Right hindlimb (tissue), 1 donor: ENCODE measurements at regions not wholly inside any gene's neighbourhood (a gene's known extent, or its start where the extent isn't known, plus 50 kb on each side); places are given as distances from the start of the nearest gene placed in this dataset.
A peak's percentile ranks its signal among the peaks of the same experiment; 100 is the strongest.
"Not testable (repeated sequence)": the region's sequence is repeated elsewhere in the genome, so short reads cannot be mapped to it uniquely, and the experiment has no call there.

Experiments used
- DNase-seq: peaks from one replicate; pipeline ENCODE4 v3.0.0-alpha.2; 2018

DNA sequence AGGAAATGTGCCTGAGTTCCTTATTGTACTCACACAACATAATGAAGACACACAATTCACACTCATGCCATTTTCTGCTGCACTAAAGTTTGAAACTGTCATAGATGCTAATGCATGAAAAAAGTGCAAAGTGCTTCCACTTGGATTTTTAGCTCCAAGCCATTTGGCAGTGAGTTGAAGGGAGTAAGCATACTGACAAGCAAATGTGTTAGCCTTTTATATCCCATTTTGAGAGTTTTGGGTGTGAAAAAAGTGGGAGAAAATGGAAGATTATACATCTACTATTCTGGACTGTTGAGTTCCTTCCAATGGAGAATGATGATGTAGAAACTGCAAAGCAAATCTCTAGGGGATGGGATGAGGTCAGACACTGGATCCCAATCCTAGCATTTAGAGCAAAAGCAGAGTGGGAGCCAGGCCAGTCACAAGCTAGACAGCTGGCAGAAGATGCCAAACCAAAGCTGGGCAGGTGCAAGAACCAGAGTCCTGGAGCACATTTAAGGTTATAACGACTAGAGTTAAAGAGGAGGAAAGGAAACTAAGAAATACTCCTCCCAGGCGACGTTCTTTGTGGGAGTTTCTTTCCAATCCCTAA lies 216.8 kb downstream of the FBXO8 start:
- DNase-seq: no peak

- DNase-seq: no peak
These were observed 220.6 kb downstream of the FBXO8 start for GRCh38 chr4:174062831-174063230.

GRCh38 chr4:174061026-174061425 lies 222.4 kb downstream of the FBXO8 start:
- peak; percentile 21 for DNase-seq

DNA sequence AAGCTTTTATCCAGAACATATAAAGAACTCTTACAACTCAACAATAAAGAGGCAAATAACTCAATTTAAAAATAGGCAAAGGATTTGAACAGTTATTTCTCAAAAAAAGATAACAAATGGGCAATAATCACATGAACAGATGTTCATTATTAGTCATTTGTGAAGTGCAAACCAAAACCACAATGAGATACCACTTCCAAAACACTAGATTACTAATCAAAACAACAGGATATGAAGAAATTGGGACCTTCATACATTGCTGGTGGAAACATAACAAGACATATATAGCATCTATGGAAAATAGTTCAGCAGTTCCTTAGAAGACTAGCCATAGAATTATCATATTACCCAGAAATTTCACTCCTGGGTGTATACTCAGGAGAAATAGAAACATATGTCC lies 224.6 kb downstream of the FBXO8 start:
- no peak for DNase-seq

- no peak for DNase-seq
These were observed 226.5 kb downstream of the FBXO8 start for GRCh38 chr4:174056959-174057358.

GRCh38 chr4:174055344-174055743 lies 228.1 kb downstream of the FBXO8 start:
- DNase-seq: no peak

DNA sequence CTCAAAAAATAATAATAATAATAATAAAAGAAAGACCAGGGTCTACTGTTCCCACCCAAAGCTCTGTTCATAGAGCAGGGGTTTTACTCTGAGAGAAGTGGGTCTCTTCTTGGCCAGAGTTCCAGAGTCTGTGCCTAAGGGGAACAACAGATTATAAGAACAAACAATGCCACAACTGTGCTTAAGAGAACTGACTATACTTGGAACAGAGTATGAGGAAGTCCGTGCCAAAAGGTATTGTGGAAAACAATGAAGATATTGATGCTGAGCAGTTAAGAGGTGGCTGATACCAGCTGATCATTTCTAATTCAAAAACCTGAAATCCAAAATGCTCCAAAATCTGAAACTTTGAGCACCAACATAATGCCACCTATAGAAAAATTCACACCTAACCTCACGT lies 229.6 kb downstream of the FBXO8 start:
- no peak for DNase-seq

GRCh38 chr4:174047363-174047762 lies 236.1 kb downstream of the FBXO8 start:
- DNase-seq: no peak

- not testable (repeated sequence) for DNase-seq
These were observed 237.6 kb downstream of the FBXO8 start for GRCh38 chr4:174045829-174046228.

DNA sequence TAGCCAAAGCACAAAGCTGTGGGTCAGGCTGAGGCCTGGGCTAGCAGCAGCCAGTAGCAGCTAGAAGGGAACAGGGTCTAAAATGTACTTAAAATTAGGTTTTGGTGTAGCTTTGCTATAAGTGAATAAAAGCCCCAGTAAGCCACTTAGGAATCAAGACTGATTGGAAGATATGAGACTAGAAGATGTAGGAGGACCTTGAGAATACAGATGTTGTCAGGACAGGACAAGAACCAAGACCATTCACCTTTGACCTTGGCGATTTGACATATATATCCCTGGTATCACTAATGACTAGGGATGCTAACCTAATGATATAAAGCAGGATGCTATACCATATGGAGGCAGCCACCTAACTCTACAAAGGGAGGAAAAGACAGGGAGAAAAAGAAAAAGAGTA lies 238.1 kb downstream of the FBXO8 start:
- no peak for DNase-seq

GRCh38 chr4:174041555-174042105 lies 241.8 kb downstream of the FBXO8 start:
- no peak for DNase-seq

- no peak for DNase-seq
These were observed 243.2 kb downstream of the FBXO8 start for GRCh38 chr4:174040287-174040686.

GRCh38 chr4:174038481-174038880 lies 245.0 kb downstream of the FBXO8 start:
- DNase-seq: no peak

GRCh38 chr4:174037631-174038030 lies 245.8 kb downstream of the FBXO8 start:
- no peak for DNase-seq

- DNase-seq: no peak
These were observed 246.4 kb downstream of the FBXO8 start for GRCh38 chr4:174037049-174037448.

GRCh38 chr4:174036576-174036975 lies 246.9 kb downstream of the FBXO8 start:
- no peak for DNase-seq

GRCh38 chr4:174036111-174036510 lies 247.4 kb downstream of the FBXO8 start:
- no peak for DNase-seq

GRCh38 chr4:174023641-174024040 lies 259.8 kb downstream of the FBXO8 start:
- no peak for DNase-seq

- DNase-seq: no peak
These were observed 265.2 kb downstream of the FBXO8 start for GRCh38 chr4:174018236-174018635.

GRCh38 chr4:174016251-174016650 lies 267.2 kb downstream of the FBXO8 start:
- no peak for DNase-seq

GRCh38 chr4:174012886-174013259 lies 270.6 kb downstream of the FBXO8 start:
- no peak for DNase-seq

- no peak for DNase-seq
These were observed 271.2 kb downstream of the FBXO8 start for GRCh38 chr4:174012135-174012885.

GRCh38 chr4:174010547-174010946 lies 272.9 kb downstream of the FBXO8 start:
- DNase-seq: no peak

- no peak for DNase-seq
These were observed 273.6 kb downstream of the FBXO8 start for GRCh38 chr4:174009686-174010451.
